ENCODE measurements at regions not wholly inside any gene's neighbourhood (a gene's known extent, or its start where the extent isn't known, plus 50 kb on each side); places are given as distances from the start of the nearest gene placed in this dataset.

DNA sequence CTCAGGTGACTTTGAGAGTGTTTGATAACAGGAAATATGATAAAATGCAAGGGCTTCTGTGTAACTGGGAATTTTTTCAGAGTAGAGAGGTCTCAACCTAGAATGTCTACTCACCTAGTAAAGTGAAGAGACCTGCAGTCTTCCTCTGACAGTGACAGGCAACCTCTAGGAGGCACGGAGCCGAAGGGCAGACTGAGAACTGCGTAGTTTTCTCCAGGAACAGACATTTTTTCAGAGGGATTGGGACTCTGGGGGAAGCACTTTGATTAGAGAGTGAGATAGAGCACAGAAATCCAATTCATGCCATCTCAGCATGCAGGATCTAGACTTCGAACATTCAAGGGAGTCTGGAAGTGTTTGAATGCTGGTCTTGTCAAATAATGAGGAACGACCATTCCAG is 213.3 kb downstream of the AKAP7 start:
- TF ChIP-seq, protein P1, sequence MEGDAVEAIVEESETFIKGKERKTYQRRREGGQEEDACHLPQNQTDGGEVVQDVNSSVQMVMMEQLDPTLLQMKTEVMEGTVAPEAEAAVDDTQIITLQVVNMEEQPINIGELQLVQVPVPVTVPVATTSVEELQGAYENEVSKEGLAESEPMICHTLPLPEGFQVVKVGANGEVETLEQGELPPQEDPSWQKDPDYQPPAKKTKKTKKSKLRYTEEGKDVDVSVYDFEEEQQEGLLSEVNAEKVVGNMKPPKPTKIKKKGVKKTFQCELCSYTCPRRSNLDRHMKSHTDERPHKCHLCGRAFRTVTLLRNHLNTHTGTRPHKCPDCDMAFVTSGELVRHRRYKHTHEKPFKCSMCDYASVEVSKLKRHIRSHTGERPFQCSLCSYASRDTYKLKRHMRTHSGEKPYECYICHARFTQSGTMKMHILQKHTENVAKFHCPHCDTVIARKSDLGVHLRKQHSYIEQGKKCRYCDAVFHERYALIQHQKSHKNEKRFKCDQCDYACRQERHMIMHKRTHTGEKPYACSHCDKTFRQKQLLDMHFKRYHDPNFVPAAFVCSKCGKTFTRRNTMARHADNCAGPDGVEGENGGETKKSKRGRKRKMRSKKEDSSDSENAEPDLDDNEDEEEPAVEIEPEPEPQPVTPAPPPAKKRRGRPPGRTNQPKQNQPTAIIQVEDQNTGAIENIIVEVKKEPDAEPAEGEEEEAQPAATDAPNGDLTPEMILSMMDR (IDR thresholded peaks at IDR 0.05) = no peak
- no peak for TF ChIP-seq POLR2A (IDR thresholded peaks at IDR 0.05)
